Suprapubic skin (tissue), 3 donors: ENCODE measurements at regions not wholly inside any gene's neighbourhood (a gene's known extent, or its start where the extent isn't known, plus 50 kb on each side); places are given as distances from the start of the nearest gene placed in this dataset.

Experiments used
- CTCF ChIP-seq, 2 donors: fragments of 200-600 bp in 1 of 2; fragments of 450-650 bp in 1 of 2; sonication (generic) in 1 of 2; IDR thresholded peaks; one replicate each; pipeline ENCODE4 v1.5.1; 2016 to 2019; ENCODE audit warnings: antibody characterized with exemption in 2 of 2, mild to moderate bottlenecking in 1 of 2, moderate library complexity in 1 of 2
- POLR2A ChIP-seq, 2 donors: fragments of 450-650 bp; IDR thresholded peaks; one replicate each; pipeline ENCODE4 v1.6.1; 2017; ENCODE audit warnings: antibody characterized with exemption in 2 of 2, mild to moderate bottlenecking in 2 of 2, moderate library complexity in 2 of 2

DNA sequence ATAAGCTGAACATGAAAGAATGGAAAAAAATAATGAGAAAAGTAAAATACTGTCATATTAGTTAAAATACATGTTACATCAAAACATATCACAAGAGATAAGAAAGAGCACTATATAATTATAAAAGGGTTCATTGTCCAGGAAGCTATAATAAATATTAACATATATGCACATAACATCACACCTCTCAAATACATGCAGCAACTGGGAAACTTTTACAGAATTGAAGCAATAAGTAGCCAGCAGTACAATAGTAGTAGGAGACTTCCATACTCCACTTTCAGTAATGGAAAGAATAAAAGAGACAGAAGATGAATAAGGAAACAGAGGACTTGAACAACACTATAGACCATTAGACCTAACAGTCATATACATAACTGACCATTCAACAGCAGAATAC lies 90.4 kb downstream of the AHSP start:
- TF ChIP-seq CTCF (IDR thresholded peaks at IDR 0.05), result no peak
- no peak for TF ChIP-seq POLR2A (IDR thresholded peaks at IDR 0.05)
